ENCODE measurements at regions not wholly inside any gene's neighbourhood (a gene's known extent, or its start where the extent isn't known, plus 50 kb on each side); places are given as distances from the start of the nearest gene placed in this dataset.

DNA sequence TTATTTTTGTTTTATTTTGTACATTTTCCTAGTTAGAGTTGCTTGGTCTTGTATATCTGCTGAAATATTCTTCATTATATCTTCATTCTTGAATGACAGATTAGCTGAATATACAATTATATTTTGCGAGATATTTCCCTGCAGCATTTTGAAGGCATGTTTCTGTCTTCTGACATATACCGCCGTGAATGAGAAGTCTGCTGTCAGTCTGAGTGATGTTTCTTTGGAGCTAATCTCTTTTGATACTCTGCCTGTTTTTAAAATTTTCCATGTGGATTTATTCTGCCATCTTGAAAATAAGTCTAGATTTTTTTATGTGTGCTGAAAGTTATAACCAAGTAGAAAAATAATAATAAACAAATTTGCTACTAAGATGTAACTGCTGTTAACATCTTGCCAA is 148.5 kb downstream of the MAGEC1 start:
- no peak for DNase-seq (ENCODE audit: low spot score in 2 of 2)
- Histone ChIP-seq H3K4me1 (no peaks in the 10 kb centered on the region), H3K4me3 (no peak overlapping the region)

GRCh38 chrX:142043196-142043595 is 139.5 kb downstream of the MAGEC1 start:
- Histone ChIP-seq H3K4me3 (no peak overlapping the region), H3K9me3 (no peaks in the 10 kb centered on the region)
- intact Hi-C loops (cut with DNase I; ENCODE audit: low total_unique reads), result no loop called here

More for the DNA sequence above, 148.5 kb downstream of the MAGEC1 start:
- no peak for TF ChIP-seq POLR2A (IDR thresholded peaks at IDR 0.05)
- TF ChIP-seq, protein P1, sequence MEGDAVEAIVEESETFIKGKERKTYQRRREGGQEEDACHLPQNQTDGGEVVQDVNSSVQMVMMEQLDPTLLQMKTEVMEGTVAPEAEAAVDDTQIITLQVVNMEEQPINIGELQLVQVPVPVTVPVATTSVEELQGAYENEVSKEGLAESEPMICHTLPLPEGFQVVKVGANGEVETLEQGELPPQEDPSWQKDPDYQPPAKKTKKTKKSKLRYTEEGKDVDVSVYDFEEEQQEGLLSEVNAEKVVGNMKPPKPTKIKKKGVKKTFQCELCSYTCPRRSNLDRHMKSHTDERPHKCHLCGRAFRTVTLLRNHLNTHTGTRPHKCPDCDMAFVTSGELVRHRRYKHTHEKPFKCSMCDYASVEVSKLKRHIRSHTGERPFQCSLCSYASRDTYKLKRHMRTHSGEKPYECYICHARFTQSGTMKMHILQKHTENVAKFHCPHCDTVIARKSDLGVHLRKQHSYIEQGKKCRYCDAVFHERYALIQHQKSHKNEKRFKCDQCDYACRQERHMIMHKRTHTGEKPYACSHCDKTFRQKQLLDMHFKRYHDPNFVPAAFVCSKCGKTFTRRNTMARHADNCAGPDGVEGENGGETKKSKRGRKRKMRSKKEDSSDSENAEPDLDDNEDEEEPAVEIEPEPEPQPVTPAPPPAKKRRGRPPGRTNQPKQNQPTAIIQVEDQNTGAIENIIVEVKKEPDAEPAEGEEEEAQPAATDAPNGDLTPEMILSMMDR (IDR thresholded peaks at IDR 0.05), result no peak
- TF ChIP-seq POLR2AphosphoS5 (IDR thresholded peaks at IDR 0.05), result no peak
- H3K36me3 ChIP-seq, result no peaks in the 10 kb centered on the region
- H3K9me3 ChIP-seq, result no peaks in the 10 kb centered on the region
- H3K27me3 ChIP-seq, result no peaks in the 10 kb centered on the region
- no peak overlapping the region for H3K27ac ChIP-seq
- intact Hi-C loops (cut with DNase I; ENCODE audit: low total_unique reads), result no loop called here

DNA sequence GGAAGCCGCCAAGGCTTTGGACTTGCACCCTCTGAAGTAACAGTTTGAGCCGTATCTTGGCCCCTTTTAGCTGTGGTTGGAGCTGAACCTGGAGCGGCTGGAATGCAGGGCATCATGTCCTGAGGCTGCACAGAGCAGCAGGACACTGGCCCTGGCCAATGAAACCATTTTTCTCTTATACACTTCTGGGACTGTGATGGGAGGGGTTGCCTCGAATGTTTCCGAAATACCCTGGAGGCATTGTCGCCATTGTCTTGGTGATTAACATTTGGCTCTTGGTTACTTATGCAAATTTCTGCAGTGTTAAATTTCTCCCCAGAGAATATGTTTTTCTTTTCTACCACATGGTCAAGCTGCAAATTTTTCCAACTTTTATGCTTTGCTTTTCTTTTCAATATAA is 137.2 kb downstream of the MAGEC1 start:
- no peaks in the 10 kb centered on the region for H3K9me3 ChIP-seq
- H3K27ac ChIP-seq, result no peak overlapping the region
- no peaks in the 10 kb centered on the region for H3K4me1 ChIP-seq
- no peak for DNase-seq (ENCODE audit: low spot score in 2 of 2)
- H3K36me3 ChIP-seq, result no peaks in the 10 kb centered on the region
- TF ChIP-seq POLR2AphosphoS5 (IDR thresholded peaks at IDR 0.05), result no peak
- TF ChIP-seq, protein P1 (IDR thresholded peaks at IDR 0.05), result no peak
- no peak for TF ChIP-seq POLR2A (IDR thresholded peaks at IDR 0.05)
- intact Hi-C loops (cut with DNase I; ENCODE audit: low total_unique reads), result no loop called here
- H3K27me3 ChIP-seq, result peaks cover 0 to 8% of the 10 kb centered on the region in 2 donors
- H3K4me3 ChIP-seq, result no peak overlapping the region

More at GRCh38 chrX:142043196-142043595, 139.5 kb downstream of the MAGEC1 start:
- Histone ChIP-seq H3K36me3 (no peaks in the 10 kb centered on the region), H3K4me1 (no peaks in the 10 kb centered on the region), H3K27ac (no peak overlapping the region), H3K27me3 (peaks cover 0 to 8% of the 10 kb centered on the region in 2 donors)
- no peak for DNase-seq (ENCODE audit: low spot score in 2 of 2)
- TF ChIP-seq, protein P1 (IDR thresholded peaks at IDR 0.05), result no peak
- TF ChIP-seq POLR2A (IDR thresholded peaks at IDR 0.05), result no peak
- no peak for TF ChIP-seq POLR2AphosphoS5 (IDR thresholded peaks at IDR 0.05)

DNA sequence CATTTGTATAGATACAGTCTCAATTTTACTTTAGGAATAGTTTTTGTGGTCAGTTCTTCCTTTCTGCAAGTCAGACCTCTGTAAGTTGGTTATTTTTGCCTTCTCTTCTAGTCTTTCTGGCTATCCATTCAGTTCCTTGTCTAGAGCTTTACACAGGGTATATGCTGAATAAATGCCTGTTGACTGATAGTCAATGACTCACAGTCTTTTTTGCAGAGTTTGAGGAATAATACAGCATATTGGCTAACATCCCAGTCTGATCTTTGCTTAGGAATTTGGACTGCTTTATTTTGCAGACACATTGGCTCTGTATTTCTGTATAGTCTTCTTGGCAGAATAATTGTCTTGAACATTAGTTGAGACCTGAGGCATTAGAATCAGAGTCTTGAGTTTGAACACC is 132.4 kb downstream of the MAGEC1 start:
- Histone ChIP-seq H3K4me1 (no peaks in the 10 kb centered on the region), H3K36me3 (no peaks in the 10 kb centered on the region), H3K4me3 (no peak overlapping the region), H3K27me3 (peaks cover 0 to under 1% of the 10 kb centered on the region in 2 donors), H3K9me3 (no peaks in the 10 kb centered on the region), H3K27ac (no peak overlapping the region)
- TF ChIP-seq POLR2A (IDR thresholded peaks at IDR 0.05), result no peak
- no peak for TF ChIP-seq POLR2AphosphoS5 (IDR thresholded peaks at IDR 0.05)
- TF ChIP-seq, protein P1 (IDR thresholded peaks at IDR 0.05), result no peak
- no peak for DNase-seq (ENCODE audit: low spot score in 2 of 2)
- intact Hi-C loops (cut with DNase I; ENCODE audit: low total_unique reads), result no loop called here

DNA sequence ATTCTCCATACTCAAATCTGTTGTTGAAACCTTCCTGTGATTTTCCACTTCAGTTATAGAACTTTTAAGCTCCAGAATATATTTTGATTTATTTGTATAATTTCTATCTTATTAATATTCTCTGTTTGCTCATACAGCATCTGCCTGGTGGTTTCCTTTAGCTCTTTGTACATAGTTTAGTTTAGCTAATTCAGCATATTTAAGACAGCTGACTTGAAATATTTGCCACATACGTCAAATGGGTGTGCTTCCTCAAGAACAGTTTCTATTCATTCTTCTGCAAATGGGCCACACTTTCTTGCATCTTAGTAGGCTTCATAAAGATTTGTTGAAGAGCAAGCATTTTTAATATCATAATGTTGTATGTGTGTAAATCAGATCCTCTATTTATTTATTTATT is 101.8 kb downstream of the MAGEC1 start:
- intact Hi-C loops (cut with DNase I; ENCODE audit: low total_unique reads), result no loop called here
- TF ChIP-seq POLR2A (IDR thresholded peaks at IDR 0.05) (no peak), POLR2AphosphoS5 (IDR thresholded peaks at IDR 0.05) (no peak)
- TF ChIP-seq, protein P1 (IDR thresholded peaks at IDR 0.05), result no peak

More for the DNA sequence above, 101.8 kb downstream of the MAGEC1 start:
- H3K27ac ChIP-seq, result no peak overlapping the region
- no peaks in the 10 kb centered on the region for H3K36me3 ChIP-seq
- H3K4me3 ChIP-seq, result no peak overlapping the region
- H3K27me3 ChIP-seq, result no peaks in the 10 kb centered on the region
- DNase-seq (ENCODE audit: low spot score in 2 of 2), result no peak
- H3K4me1 ChIP-seq, result no peaks in the 10 kb centered on the region
- H3K9me3 ChIP-seq, result peaks cover 0 to 12% of the 10 kb centered on the region in 2 donors
